Endothelial cell (in vitro differentiated cells): ENCODE measurements at regions not wholly inside any gene's neighbourhood (a gene's known extent, or its start where the extent isn't known, plus 50 kb on each side); places are given as distances from the start of the nearest gene placed in this dataset.
"Not testable (repeated sequence)": the region's sequence is repeated elsewhere in the genome, so short reads cannot be mapped to it uniquely, and the experiment has no call there.

Source experiments
- DNase-seq: peaks from one replicate; pipeline ENCODE4 v3.0.0; 2021; ENCODE audit warnings: low spot score
- H3K27ac Mint-ChIP-seq: one replicate; pipeline ENCODE4 v1.8.0; 2021; ENCODE audit warnings: mixed read lengths, inconsistent platforms; ENCODE audit not compliant: unreplicated experiment
- H3K27me3 Mint-ChIP-seq: one replicate; pipeline ENCODE4 v1.8.0; 2021; ENCODE audit warnings: mild to moderate bottlenecking, moderate library complexity, mixed read lengths, inconsistent platforms; ENCODE audit not compliant: unreplicated experiment
- H3K36me3 Mint-ChIP-seq: one replicate; pipeline ENCODE4 v1.8.0; 2021; ENCODE audit warnings: mild to moderate bottlenecking, low read depth, mixed read lengths, inconsistent platforms; ENCODE audit not compliant: unreplicated experiment
- H3K4me1 Mint-ChIP-seq: one replicate; pipeline ENCODE4 v1.8.0; 2021; ENCODE audit warnings: mild to moderate bottlenecking, mixed read lengths, inconsistent platforms; ENCODE audit not compliant: unreplicated experiment
- H3K4me3 Mint-ChIP-seq: one replicate; pipeline ENCODE4 v1.8.0; 2021; ENCODE audit warnings: mild to moderate bottlenecking, mixed read lengths, inconsistent platforms; ENCODE audit not compliant: unreplicated experiment
- H3K9me3 Mint-ChIP-seq: one replicate; pipeline ENCODE4 v1.8.0; 2021; ENCODE audit warnings: mixed read lengths, inconsistent platforms; ENCODE audit not compliant: unreplicated experiment
- CTCF ChIP-seq: fragments of 200-600 bp; sonication (generic); IDR thresholded peaks from one replicate; pipeline ENCODE4 v1.5.0; 2021; ENCODE audit warnings: antibody characterized with exemption; ENCODE audit not compliant: unreplicated experiment

- Mint-ChIP-seq H3K4me1 (no peaks in the 10 kb centered on the region), H3K4me3 (no peak overlapping the region), H3K27ac (no peak overlapping the region), H3K27me3 (no peaks in the 10 kb centered on the region), H3K9me3 (no peaks in the 10 kb centered on the region), H3K36me3 (no peaks in the 10 kb centered on the region)
- no peak for TF ChIP-seq CTCF
- DNase-seq, result no peak
Measured at GRCh38 chr17:71201639-71202038, 919.2 kb upstream of the SOX9 start.

- TF ChIP-seq CTCF, result no peak
- no peaks in the 10 kb centered on the region for H3K9me3 Mint-ChIP-seq
- DNase-seq, result no peak
- H3K4me1 Mint-ChIP-seq, result no peaks in the 10 kb centered on the region
- no peak overlapping the region for H3K27ac Mint-ChIP-seq
- H3K27me3 Mint-ChIP-seq, result no peaks in the 10 kb centered on the region
- H3K4me3 Mint-ChIP-seq, result no peak overlapping the region
- no peaks in the 10 kb centered on the region for H3K36me3 Mint-ChIP-seq
Measured at GRCh38 chr17:71202449-71202848, 918.4 kb upstream of the SOX9 start.

GRCh38 chr17:71203953-71204352 is 916.9 kb upstream of the SOX9 start:
- Mint-ChIP-seq H3K4me1 (no peaks in the 10 kb centered on the region), H3K9me3 (no peaks in the 10 kb centered on the region), H3K27ac (no peak overlapping the region), H3K36me3 (no peaks in the 10 kb centered on the region), H3K4me3 (no peak overlapping the region), H3K27me3 (no peaks in the 10 kb centered on the region)
- no peak for DNase-seq
- TF ChIP-seq CTCF, result no peak

GRCh38 chr17:71205951-71206350 is 914.9 kb upstream of the SOX9 start:
- not testable (repeated sequence) for H3K9me3 Mint-ChIP-seq, H3K4me3 Mint-ChIP-seq, H3K27me3 Mint-ChIP-seq, H3K27ac Mint-ChIP-seq, DNase-seq, H3K4me1 Mint-ChIP-seq, H3K36me3 Mint-ChIP-seq

- Mint-ChIP-seq H3K4me1 (no peaks in the 10 kb centered on the region), H3K27me3 (no peaks in the 10 kb centered on the region), H3K36me3 (no peaks in the 10 kb centered on the region), H3K27ac (no peak overlapping the region), H3K9me3 (no peaks in the 10 kb centered on the region), H3K4me3 (no peak overlapping the region)
- no peak for DNase-seq
- TF ChIP-seq CTCF, result no peak
Measured at GRCh38 chr17:71208111-71208704, 912.6 kb upstream of the SOX9 start.
